WTC11 (cell line): ENCODE measurements at regions not wholly inside any gene's neighbourhood (a gene's known extent, or its start where the extent isn't known, plus 50 kb on each side); places are given as distances from the start of the nearest gene placed in this dataset.

Experiments
- ATAC-seq: fragments of 200-7000 bp; cut with Tn5 transposase; 2 replicates; pipeline ENCODE4 v1.10.0; 2021; ENCODE audit warnings: mild to moderate bottlenecking, moderate library complexity
- CTCF ChIA-PET: fragments of 300-600 bp; sonication (Branson Sonifier 250); formaldehyde crosslinking; loops from one replicate; lab custom pipeline; 2021; ENCODE audit warnings: antibody characterized with exemption; lab: Charles Lee
- POLR2A ChIA-PET: fragments of 350-600 bp; sonication (Branson Sonifier 250); formaldehyde crosslinking; loops from one replicate; lab custom pipeline; 2021; ENCODE audit warnings: antibody characterized with exemption; lab: Charles Lee
- DNase-seq: peaks from one replicate; pipeline ENCODE4 v3.0.0; 2021; ENCODE audit warnings: low spot score
- H3K27ac Mint-ChIP-seq: 2 replicates; pipeline ENCODE4 v1.8.0; 2021; ENCODE audit warnings: mixed read lengths
- H3K27me3 Mint-ChIP-seq: 2 replicates; pipeline ENCODE4 v1.8.0; 2021; ENCODE audit warnings: low read depth, mild to moderate bottlenecking, moderate library complexity, mixed read lengths
- H3K36me3 Mint-ChIP-seq: 2 replicates; pipeline ENCODE4 v1.8.0; 2021; ENCODE audit warnings: mixed read lengths
- H3K4me1 Mint-ChIP-seq: 2 replicates; pipeline ENCODE4 v1.8.0; 2022; ENCODE audit warnings: mixed read lengths
- H3K4me3 Mint-ChIP-seq: 2 replicates; pipeline ENCODE4 v1.8.0; 2021; ENCODE audit warnings: mild to moderate bottlenecking, moderate library complexity, mixed read lengths
- H3K9me3 Mint-ChIP-seq: 2 replicates; pipeline ENCODE4 v1.8.0; 2021; ENCODE audit warnings: mixed read lengths
- CREM ChIP-seq: sonication (generic); formaldehyde crosslinking; IDR thresholded peaks from 2 replicates; pipeline ENCODE4 v1.8.1; 2022; ENCODE audit warnings: mild to moderate bottlenecking, missing genetic modification reagents, moderate library complexity
- EMX1 ChIP-seq: fragments of 250-450 bp; sonication (Bioruptor Pico); IDR thresholded peaks from 2 replicates; pipeline ENCODE4 v1.8.0; 2021; ENCODE audit warnings: mild to moderate bottlenecking
- ESRRA ChIP-seq: sonication (generic); formaldehyde crosslinking; IDR thresholded peaks from 2 replicates; pipeline ENCODE4 v1.8.1; 2022; ENCODE audit warnings: mild to moderate bottlenecking, missing genetic modification reagents, borderline replicate concordance
- ETV6 ChIP-seq: sonication (generic); formaldehyde crosslinking; IDR thresholded peaks from 2 replicates; pipeline ENCODE4 v1.8.1; 2022; ENCODE audit warnings: mild to moderate bottlenecking, missing genetic modification reagents
- FOXK1 ChIP-seq: sonication (generic); formaldehyde crosslinking; IDR thresholded peaks from 2 replicates; pipeline ENCODE4 v1.8.0; 2022; ENCODE audit warnings: mild to moderate bottlenecking, moderate library complexity, missing genetic modification reagents
- GRHL2 ChIP-seq: fragments of 250-450 bp; sonication (Bioruptor Pico); IDR thresholded peaks from 2 replicates; pipeline ENCODE4 v1.8.0; 2022; ENCODE audit warnings: mild to moderate bottlenecking, moderate library complexity; ENCODE audit not compliant: insufficient replicate concordance, severe bottlenecking
- JAZF1 ChIP-seq: fragments of 250-450 bp; sonication (Bioruptor Pico); IDR thresholded peaks from 2 replicates; pipeline ENCODE4 v1.9.0; 2021; ENCODE audit warnings: moderate library complexity, mild to moderate bottlenecking, inconsistent platforms
- MXD4 ChIP-seq: fragments of 250-450 bp; sonication (Bioruptor Pico); IDR thresholded peaks from 2 replicates; pipeline ENCODE4 v1.8.0; 2021; ENCODE audit warnings: mild to moderate bottlenecking, moderate library complexity, borderline replicate concordance
- SMAD4 ChIP-seq: sonication (generic); formaldehyde crosslinking; IDR thresholded peaks from 2 replicates; pipeline ENCODE4 v1.8.0; 2022; ENCODE audit warnings: mild to moderate bottlenecking, missing genetic modification reagents
- SOX15 ChIP-seq: fragments of 250-450 bp; sonication (Bioruptor Pico); IDR thresholded peaks from 2 replicates; pipeline ENCODE4 v1.9.0; 2021; ENCODE audit warnings: mild to moderate bottlenecking
- TP53 ChIP-seq: sonication (generic); formaldehyde crosslinking; IDR thresholded peaks from 2 replicates; pipeline ENCODE4 v1.8.1; 2023; ENCODE audit warnings: mild to moderate bottlenecking, missing genetic modification reagents
- ZNF138 ChIP-seq: sonication (generic); formaldehyde crosslinking; conservative IDR thresholded peaks from 2 replicates; pipeline ENCODE4 v1.8.1; 2022; ENCODE audit warnings: mild to moderate bottlenecking, moderate library complexity, missing genetic modification reagents
- ZNF219 ChIP-seq: sonication (generic); formaldehyde crosslinking; IDR thresholded peaks from 2 replicates; pipeline ENCODE4 v1.8.0; 2023; ENCODE audit warnings: missing genetic modification reagents, mild to moderate bottlenecking, borderline replicate concordance
- ZNF317 ChIP-seq: sonication (generic); formaldehyde crosslinking; IDR thresholded peaks from 2 replicates; pipeline ENCODE4 v1.8.1; 2023; ENCODE audit warnings: low read depth, mild to moderate bottlenecking, moderate library complexity, missing genetic modification reagents, borderline replicate concordance
- ZNF416 ChIP-seq: fragments of 250-450 bp; sonication (Bioruptor Pico); IDR thresholded peaks from 2 replicates; pipeline ENCODE4 v1.9.0; 2021; ENCODE audit warnings: mild to moderate bottlenecking, inconsistent platforms
- ZNF423 ChIP-seq: fragments of 250-450 bp; sonication (Bioruptor Pico); IDR thresholded peaks from 2 replicates; pipeline ENCODE4 v2.1.2; 2022; ENCODE audit warnings: mild to moderate bottlenecking, moderate library complexity
- TF ChIP-seq, protein P1 (sequence below): sonication (generic); formaldehyde crosslinking; IDR thresholded peaks from 2 replicates; pipeline ENCODE4 v1.8.1; 2023; ENCODE audit warnings: mild to moderate bottlenecking, moderate library complexity, missing genetic modification reagents
- TF ChIP-seq, protein P2 (sequence below): sonication (generic); formaldehyde crosslinking; IDR thresholded peaks from 2 replicates; pipeline ENCODE4 v1.8.0; 2023; ENCODE audit warnings: mild to moderate bottlenecking, missing genetic modification reagents
- TF ChIP-seq, protein P3 (sequence below): sonication (generic); formaldehyde crosslinking; IDR thresholded peaks from 2 replicates; pipeline ENCODE4 v1.8.0; 2022; ENCODE audit warnings: mild to moderate bottlenecking, missing genetic modification reagents
- TF ChIP-seq, protein P4 (sequence below): fragments of 250-450 bp; sonication (Bioruptor Pico); IDR thresholded peaks from 2 replicates; pipeline ENCODE4 v1.9.0; 2021; ENCODE audit warnings: mild to moderate bottlenecking, borderline replicate concordance
- TF ChIP-seq, protein P5 (sequence below): fragments of 250-450 bp; sonication (Bioruptor Pico); IDR thresholded peaks from 2 replicates; pipeline ENCODE4 v1.9.0; 2021; ENCODE audit warnings: mild to moderate bottlenecking
- TF ChIP-seq, protein P6 (sequence below): fragments of 250-450 bp; sonication (Bioruptor Pico); conservative IDR thresholded peaks from 2 replicates; pipeline ENCODE4 v1.9.0; 2021; ENCODE audit warnings: mild to moderate bottlenecking

DNA sequence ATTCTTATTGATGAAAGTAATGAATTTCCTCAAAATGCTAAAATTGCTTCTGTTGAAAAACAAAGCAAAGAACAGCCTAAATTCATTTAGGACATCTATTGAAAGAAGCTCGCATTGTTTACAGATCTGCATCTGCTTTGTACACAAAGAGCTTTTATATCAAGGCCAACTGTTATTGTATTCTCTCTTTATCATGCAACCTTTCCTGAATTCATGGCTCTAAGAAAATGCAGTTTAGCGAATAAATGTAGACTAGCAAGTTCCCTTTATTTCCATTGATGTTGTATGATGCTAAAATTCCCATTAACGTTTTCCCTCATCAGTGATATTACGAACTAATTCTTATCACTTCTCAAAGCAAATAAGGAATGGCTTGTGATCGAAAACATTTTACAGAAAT lies 446.3 kb downstream of the MID1IP1 start:
- H3K27ac Mint-ChIP-seq: no peak overlapping the region
- no peaks in the 10 kb centered on the region; the same call in 1 of the 2 replicates for H3K27me3 Mint-ChIP-seq
- no peak overlapping the region for H3K4me3 Mint-ChIP-seq
- 0 out of 2 replicates have a peak, but pooled peaks cover 3% of the 10 kb centered on the region for H3K9me3 Mint-ChIP-seq
- peaks cover 10% of the 10 kb centered on the region; the same call in 1 of the 2 replicates for H3K4me1 Mint-ChIP-seq
- ChIA-PET POLR2A (no interaction called here), CTCF (no interaction called here)
- no peaks in the 10 kb centered on the region for H3K36me3 Mint-ChIP-seq
- no peak for TF ChIP-seq SMAD4 (CRISPR knock-in tag)
- no peak for TF ChIP-seq ZNF317 (CRISPR knock-in tag)
- TF ChIP-seq EMX1: no peak
- TF ChIP-seq TP53 (CRISPR knock-in tag): no peak
- TF ChIP-seq ESRRA (CRISPR knock-in tag): no peak
- TF ChIP-seq, protein P1, sequence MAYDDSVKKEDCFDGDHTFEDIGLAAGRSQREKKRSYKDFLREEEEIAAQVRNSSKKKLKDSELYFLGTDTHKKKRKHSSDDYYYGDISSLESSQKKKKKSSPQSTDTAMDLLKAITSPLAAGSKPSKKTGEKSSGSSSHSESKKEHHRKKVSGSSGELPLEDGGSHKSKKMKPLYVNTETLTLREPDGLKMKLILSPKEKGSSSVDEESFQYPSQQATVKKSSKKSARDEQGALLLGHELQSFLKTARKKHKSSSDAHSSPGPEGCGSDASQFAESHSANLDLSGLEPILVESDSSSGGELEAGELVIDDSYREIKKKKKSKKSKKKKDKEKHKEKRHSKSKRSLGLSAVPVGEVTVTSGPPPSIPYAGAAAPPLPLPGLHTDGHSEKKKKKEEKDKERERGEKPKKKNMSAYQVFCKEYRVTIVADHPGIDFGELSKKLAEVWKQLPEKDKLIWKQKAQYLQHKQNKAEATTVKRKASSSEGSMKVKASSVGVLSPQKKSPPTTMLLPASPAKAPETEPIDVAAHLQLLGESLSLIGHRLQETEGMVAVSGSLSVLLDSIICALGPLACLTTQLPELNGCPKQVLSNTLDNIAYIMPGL: no peak
- TF ChIP-seq ZNF423: no peak
- TF ChIP-seq, protein P2, sequence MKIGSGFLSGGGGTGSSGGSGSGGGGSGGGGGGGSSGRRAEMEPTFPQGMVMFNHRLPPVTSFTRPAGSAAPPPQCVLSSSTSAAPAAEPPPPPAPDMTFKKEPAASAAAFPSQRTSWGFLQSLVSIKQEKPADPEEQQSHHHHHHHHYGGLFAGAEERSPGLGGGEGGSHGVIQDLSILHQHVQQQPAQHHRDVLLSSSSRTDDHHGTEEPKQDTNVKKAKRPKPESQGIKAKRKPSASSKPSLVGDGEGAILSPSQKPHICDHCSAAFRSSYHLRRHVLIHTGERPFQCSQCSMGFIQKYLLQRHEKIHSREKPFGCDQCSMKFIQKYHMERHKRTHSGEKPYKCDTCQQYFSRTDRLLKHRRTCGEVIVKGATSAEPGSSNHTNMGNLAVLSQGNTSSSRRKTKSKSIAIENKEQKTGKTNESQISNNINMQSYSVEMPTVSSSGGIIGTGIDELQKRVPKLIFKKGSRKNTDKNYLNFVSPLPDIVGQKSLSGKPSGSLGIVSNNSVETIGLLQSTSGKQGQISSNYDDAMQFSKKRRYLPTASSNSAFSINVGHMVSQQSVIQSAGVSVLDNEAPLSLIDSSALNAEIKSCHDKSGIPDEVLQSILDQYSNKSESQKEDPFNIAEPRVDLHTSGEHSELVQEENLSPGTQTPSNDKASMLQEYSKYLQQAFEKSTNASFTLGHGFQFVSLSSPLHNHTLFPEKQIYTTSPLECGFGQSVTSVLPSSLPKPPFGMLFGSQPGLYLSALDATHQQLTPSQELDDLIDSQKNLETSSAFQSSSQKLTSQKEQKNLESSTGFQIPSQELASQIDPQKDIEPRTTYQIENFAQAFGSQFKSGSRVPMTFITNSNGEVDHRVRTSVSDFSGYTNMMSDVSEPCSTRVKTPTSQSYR (CRISPR knock-in tag): no peak
- TF ChIP-seq, protein P3, sequence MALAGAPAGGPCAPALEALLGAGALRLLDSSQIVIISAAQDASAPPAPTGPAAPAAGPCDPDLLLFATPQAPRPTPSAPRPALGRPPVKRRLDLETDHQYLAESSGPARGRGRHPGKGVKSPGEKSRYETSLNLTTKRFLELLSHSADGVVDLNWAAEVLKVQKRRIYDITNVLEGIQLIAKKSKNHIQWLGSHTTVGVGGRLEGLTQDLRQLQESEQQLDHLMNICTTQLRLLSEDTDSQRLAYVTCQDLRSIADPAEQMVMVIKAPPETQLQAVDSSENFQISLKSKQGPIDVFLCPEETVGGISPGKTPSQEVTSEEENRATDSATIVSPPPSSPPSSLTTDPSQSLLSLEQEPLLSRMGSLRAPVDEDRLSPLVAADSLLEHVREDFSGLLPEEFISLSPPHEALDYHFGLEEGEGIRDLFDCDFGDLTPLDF (CRISPR knock-in tag): no peak
- ATAC-seq (no peak), DNase-seq (no peak)

DNA sequence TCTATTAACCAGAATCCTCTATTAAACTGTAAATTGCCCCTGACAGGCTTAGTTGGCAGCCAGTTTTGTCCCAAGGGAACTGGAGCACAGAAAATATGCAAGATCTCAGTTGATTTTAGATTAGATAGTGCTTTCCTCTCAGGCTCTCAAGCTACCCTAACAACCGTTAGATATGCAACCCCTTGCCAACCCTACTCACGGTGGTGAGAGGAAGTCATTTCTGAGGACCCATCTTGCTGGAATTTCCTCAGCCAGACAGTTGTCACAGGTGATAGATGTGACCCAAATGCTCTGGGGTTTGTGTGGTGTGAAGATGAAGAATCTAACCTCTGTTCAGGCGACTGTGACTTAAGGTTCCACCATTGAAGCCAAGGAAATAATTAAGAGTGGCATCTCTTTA lies 447.1 kb downstream of the MID1IP1 start:
- H3K36me3 Mint-ChIP-seq: no peaks in the 10 kb centered on the region
- no peak overlapping the region for H3K27ac Mint-ChIP-seq
- H3K27me3 Mint-ChIP-seq: no peaks in the 10 kb centered on the region
- ATAC-seq (no peak), DNase-seq (no peak)
- H3K4me1 Mint-ChIP-seq: peaks cover 10% of the 10 kb centered on the region; the same call in 1 of the 2 replicates
- H3K9me3 Mint-ChIP-seq: peaks cover 3% of the 10 kb centered on the region; the same call in 1 of the 2 replicates
- H3K4me3 Mint-ChIP-seq: no peak overlapping the region
- ChIA-PET CTCF (interaction anchor here (0.5 kb wide), 1 partner anchor 71 kb away, joined by 3 read pairs; no protein-coding TSS in a partner anchor), POLR2A (no interaction called here)
- TF ChIP-seq ZNF138 (CRISPR knock-in tag): no peak
- TF ChIP-seq, protein P4, sequence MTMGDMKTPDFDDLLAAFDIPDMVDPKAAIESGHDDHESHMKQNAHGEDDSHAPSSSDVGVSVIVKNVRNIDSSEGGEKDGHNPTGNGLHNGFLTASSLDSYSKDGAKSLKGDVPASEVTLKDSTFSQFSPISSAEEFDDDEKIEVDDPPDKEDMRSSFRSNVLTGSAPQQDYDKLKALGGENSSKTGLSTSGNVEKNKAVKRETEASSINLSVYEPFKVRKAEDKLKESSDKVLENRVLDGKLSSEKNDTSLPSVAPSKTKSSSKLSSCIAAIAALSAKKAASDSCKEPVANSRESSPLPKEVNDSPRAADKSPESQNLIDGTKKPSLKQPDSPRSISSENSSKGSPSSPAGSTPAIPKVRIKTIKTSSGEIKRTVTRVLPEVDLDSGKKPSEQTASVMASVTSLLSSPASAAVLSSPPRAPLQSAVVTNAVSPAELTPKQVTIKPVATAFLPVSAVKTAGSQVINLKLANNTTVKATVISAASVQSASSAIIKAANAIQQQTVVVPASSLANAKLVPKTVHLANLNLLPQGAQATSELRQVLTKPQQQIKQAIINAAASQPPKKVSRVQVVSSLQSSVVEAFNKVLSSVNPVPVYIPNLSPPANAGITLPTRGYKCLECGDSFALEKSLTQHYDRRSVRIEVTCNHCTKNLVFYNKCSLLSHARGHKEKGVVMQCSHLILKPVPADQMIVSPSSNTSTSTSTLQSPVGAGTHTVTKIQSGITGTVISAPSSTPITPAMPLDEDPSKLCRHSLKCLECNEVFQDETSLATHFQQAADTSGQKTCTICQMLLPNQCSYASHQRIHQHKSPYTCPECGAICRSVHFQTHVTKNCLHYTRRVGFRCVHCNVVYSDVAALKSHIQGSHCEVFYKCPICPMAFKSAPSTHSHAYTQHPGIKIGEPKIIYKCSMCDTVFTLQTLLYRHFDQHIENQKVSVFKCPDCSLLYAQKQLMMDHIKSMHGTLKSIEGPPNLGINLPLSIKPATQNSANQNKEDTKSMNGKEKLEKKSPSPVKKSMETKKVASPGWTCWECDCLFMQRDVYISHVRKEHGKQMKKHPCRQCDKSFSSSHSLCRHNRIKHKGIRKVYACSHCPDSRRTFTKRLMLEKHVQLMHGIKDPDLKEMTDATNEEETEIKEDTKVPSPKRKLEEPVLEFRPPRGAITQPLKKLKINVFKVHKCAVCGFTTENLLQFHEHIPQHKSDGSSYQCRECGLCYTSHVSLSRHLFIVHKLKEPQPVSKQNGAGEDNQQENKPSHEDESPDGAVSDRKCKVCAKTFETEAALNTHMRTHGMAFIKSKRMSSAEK (CRISPR knock-in tag): no peak
- no peak for TF ChIP-seq MXD4
- TF ChIP-seq ETV6: no peak
- TF ChIP-seq, protein P5, sequence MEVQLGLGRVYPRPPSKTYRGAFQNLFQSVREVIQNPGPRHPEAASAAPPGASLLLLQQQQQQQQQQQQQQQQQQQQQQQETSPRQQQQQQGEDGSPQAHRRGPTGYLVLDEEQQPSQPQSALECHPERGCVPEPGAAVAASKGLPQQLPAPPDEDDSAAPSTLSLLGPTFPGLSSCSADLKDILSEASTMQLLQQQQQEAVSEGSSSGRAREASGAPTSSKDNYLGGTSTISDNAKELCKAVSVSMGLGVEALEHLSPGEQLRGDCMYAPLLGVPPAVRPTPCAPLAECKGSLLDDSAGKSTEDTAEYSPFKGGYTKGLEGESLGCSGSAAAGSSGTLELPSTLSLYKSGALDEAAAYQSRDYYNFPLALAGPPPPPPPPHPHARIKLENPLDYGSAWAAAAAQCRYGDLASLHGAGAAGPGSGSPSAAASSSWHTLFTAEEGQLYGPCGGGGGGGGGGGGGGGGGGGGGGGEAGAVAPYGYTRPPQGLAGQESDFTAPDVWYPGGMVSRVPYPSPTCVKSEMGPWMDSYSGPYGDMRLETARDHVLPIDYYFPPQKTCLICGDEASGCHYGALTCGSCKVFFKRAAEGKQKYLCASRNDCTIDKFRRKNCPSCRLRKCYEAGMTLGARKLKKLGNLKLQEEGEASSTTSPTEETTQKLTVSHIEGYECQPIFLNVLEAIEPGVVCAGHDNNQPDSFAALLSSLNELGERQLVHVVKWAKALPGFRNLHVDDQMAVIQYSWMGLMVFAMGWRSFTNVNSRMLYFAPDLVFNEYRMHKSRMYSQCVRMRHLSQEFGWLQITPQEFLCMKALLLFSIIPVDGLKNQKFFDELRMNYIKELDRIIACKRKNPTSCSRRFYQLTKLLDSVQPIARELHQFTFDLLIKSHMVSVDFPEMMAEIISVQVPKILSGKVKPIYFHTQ (CRISPR knock-in tag): no peak
- TF ChIP-seq ZNF219 (CRISPR knock-in tag): no peak
- TF ChIP-seq JAZF1 (CRISPR knock-in tag): no peak
- no peak for TF ChIP-seq ZNF416 (CRISPR knock-in tag)
- TF ChIP-seq GRHL2 (CRISPR knock-in tag): no peak
- TF ChIP-seq, protein P6, sequence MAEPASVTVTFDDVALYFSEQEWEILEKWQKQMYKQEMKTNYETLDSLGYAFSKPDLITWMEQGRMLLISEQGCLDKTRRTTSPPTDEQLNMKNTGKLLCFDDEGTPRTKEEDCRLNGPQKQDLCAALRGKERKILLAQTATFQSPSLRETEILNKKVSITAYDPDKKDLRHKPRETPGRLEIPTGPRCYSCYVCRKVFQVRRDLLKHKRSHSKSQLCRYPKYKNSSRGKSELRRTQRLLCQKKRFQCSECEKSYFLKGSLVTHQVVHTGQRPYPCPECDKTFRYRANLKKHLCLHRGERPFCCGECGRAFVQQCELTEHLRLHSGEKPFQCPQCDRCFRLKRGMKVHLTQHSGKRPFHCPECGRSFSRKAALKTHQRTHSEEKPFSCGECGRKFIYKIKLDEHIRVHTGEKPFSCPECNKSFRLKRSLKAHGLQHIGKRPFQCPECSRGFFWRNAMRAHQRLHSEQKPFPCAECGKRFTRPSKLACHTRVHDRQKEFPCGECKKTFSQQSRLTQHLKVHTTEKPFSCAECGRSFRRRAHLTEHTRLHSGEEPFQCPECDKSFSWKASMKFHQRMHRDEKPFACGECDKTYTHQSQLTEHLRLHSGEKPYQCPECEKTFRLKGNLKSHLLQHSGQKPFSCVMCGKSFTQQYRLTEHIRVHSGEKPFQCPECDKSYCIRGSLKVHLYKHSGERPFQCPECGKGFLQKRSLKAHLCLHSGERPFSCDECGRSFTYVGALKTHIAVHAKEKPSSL (CRISPR knock-in tag): no peak
- no peak for TF ChIP-seq FOXK1 (CRISPR knock-in tag)
- no peak for TF ChIP-seq SOX15 (CRISPR knock-in tag)
- no peak for TF ChIP-seq CREM (CRISPR knock-in tag)
